ENCODE measurements at regions not wholly inside any gene's neighbourhood (a gene's known extent, or its start where the extent isn't known, plus 50 kb on each side); places are given as distances from the start of the nearest gene placed in this dataset.

DNA sequence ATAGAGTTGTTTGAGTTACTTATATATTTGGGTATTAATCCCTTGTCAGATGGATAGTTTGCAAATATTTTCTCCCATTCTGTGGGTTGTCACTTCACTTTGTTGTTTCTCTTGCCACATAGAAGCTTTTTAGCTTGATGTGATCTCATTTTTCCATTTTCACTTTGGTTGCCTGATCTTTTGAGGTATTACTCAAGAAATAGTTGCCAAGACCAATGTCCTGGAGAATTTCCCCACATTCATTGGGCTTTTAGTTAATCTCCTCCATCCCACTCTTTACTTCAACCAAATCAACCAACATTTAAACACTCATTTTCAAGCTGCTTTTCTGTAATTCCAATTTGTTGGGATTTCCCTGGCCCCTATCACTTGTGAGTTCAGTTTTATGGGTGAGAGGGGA, 69.0 kb downstream of the LEPR start:
- no peaks in the 10 kb centered on the region for H3K79me1 ChIP-seq (ENCODE audit: low read depth in 1 of 2, low read length in 2 of 2)
- intact Hi-C loops (cut with micrococcal nuclease): no loop called here
- H4K5ac ChIP-seq (ENCODE audit: low read depth, low read length): no peak overlapping the region
- no peak overlapping the region for H2BK15ac ChIP-seq (ENCODE audit: low read depth, low read length)
- H2AK9ac ChIP-seq (replicated peaks; ENCODE audit: low read depth, low read length, poor library complexity): no peak overlapping the region
- dilution Hi-C loops (cut with HindIII; ENCODE audit: low sequenced_read_pairs, unreplicated experiment): no loop called here
- no peaks in the 10 kb centered on the region for H4K20me1 ChIP-seq (ENCODE audit: insufficient read depth, low read length)
- POLR2A ChIA-PET (ENCODE audit: unreplicated experiment): no interaction called here
- H3K4ac ChIP-seq (ENCODE audit: low read depth, low read length): no peak overlapping the region
- H3K18ac ChIP-seq (ENCODE audit: low read depth, low read length): no peak overlapping the region
- no peak overlapping the region for H3K14ac ChIP-seq (replicated peaks; ENCODE audit: low read depth, low read length)
- H2BK20ac ChIP-seq (ENCODE audit: low read depth, low read length): no peak overlapping the region
- H3K4me3 ChIP-seq (ENCODE audit: insufficient read depth, low read depth, low read length): no peak overlapping the region
- H3K27ac ChIP-seq (ENCODE audit: insufficient read depth, low read length): no peak overlapping the region
- H3K23ac ChIP-seq (ENCODE audit: low read depth, low read length): no peak overlapping the region
- H2AK5ac ChIP-seq (ENCODE audit: low read depth, low read length): no peak overlapping the region
- no TSS peak for BruUV-seq (replicated peaks)
- no peaks in the 10 kb centered on the region for H3K4me1 ChIP-seq (ENCODE audit: control insufficient read depth, insufficient read depth, low read length)
- H3K27me3 ChIP-seq (ENCODE audit: control insufficient read depth, insufficient read depth, low read length): no peaks in the 10 kb centered on the region
- ATAC-seq (ENCODE audit: low read depth): no peak
- no peak for TF ChIP-seq FOS (IDR thresholded peaks at IDR 0.05; ENCODE audit: low read depth, low read length)
- TF ChIP-seq, protein P1, sequence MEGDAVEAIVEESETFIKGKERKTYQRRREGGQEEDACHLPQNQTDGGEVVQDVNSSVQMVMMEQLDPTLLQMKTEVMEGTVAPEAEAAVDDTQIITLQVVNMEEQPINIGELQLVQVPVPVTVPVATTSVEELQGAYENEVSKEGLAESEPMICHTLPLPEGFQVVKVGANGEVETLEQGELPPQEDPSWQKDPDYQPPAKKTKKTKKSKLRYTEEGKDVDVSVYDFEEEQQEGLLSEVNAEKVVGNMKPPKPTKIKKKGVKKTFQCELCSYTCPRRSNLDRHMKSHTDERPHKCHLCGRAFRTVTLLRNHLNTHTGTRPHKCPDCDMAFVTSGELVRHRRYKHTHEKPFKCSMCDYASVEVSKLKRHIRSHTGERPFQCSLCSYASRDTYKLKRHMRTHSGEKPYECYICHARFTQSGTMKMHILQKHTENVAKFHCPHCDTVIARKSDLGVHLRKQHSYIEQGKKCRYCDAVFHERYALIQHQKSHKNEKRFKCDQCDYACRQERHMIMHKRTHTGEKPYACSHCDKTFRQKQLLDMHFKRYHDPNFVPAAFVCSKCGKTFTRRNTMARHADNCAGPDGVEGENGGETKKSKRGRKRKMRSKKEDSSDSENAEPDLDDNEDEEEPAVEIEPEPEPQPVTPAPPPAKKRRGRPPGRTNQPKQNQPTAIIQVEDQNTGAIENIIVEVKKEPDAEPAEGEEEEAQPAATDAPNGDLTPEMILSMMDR (conservative IDR thresholded peaks at IDR 0.05; ENCODE audit: low read depth, low read length): no peak
- TF ChIP-seq BHLHE40 (IDR thresholded peaks at IDR 0.05; ENCODE audit: low read depth, low read length): no peak
- no peak for TF ChIP-seq SMC3 (IDR thresholded peaks at IDR 0.05; ENCODE audit: low read depth, low read length)
- no peak for TF ChIP-seq MXI1 (IDR thresholded peaks at IDR 0.05; ENCODE audit: borderline replicate concordance, low read depth, low read length)
- no peak for TF ChIP-seq CHD1 (IDR thresholded peaks at IDR 0.05; ENCODE audit: low read depth, low read length)
- TF ChIP-seq, protein P2, sequence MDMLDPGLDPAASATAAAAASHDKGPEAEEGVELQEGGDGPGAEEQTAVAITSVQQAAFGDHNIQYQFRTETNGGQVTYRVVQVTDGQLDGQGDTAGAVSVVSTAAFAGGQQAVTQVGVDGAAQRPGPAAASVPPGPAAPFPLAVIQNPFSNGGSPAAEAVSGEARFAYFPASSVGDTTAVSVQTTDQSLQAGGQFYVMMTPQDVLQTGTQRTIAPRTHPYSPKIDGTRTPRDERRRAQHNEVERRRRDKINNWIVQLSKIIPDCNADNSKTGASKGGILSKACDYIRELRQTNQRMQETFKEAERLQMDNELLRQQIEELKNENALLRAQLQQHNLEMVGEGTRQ (IDR thresholded peaks at IDR 0.05; ENCODE audit: low read depth, low read length): no peak
- TF ChIP-seq, protein P3, sequence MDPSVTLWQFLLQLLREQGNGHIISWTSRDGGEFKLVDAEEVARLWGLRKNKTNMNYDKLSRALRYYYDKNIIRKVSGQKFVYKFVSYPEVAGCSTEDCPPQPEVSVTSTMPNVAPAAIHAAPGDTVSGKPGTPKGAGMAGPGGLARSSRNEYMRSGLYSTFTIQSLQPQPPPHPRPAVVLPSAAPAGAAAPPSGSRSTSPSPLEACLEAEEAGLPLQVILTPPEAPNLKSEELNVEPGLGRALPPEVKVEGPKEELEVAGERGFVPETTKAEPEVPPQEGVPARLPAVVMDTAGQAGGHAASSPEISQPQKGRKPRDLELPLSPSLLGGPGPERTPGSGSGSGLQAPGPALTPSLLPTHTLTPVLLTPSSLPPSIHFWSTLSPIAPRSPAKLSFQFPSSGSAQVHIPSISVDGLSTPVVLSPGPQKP (IDR thresholded peaks at IDR 0.05; ENCODE audit: borderline replicate concordance, low read depth, low read length): no peak
- no peak for TF ChIP-seq MAFK (IDR thresholded peaks at IDR 0.05; ENCODE audit: low read depth, low read length)
- no peak for TF ChIP-seq NFE2L2 (IDR thresholded peaks at IDR 0.05; ENCODE audit: low read depth, low read length)
- no peak for TF ChIP-seq CEBPB (IDR thresholded peaks at IDR 0.05; ENCODE audit: low read depth, low read length)
- TF ChIP-seq RAD21 (IDR thresholded peaks at IDR 0.05; ENCODE audit: low read length): no peak
- no peak for TF ChIP-seq RCOR1 (IDR thresholded peaks at IDR 0.05; ENCODE audit: insufficient replicate concordance, low read length)
- no peak for TF ChIP-seq RFX5 (IDR thresholded peaks at IDR 0.05; ENCODE audit: low read depth, low read length)
- no peak for DNase-seq
- H3K9me1 ChIP-seq (ENCODE audit: insufficient read depth, low read length): no peaks in the 10 kb centered on the region
- no peaks in the 10 kb centered on the region for H3K9me3 ChIP-seq (ENCODE audit: control insufficient read depth, insufficient read depth, low read length)
- H3K9ac ChIP-seq (ENCODE audit: low read depth, low read length): no peak overlapping the region
- in situ Hi-C loops (cut with MboI; ENCODE audit: low sequenced_read_pairs): no loop called here
- no peak overlapping the region for H2AFZ ChIP-seq (replicated peaks; ENCODE audit: low read length, poor library complexity)
- CTCF ChIA-PET: no interaction called here
- no peaks in the 10 kb centered on the region for H3K36me3 ChIP-seq (ENCODE audit: control insufficient read depth, insufficient read depth, low read length)
- H3K4me2 ChIP-seq (ENCODE audit: low read depth, low read length): no peak overlapping the region
- no peak overlapping the region for H2BK5ac ChIP-seq (ENCODE audit: low read depth, low read length, poor library complexity, severe bottlenecking)
- no peak overlapping the region for H4K91ac ChIP-seq (ENCODE audit: insufficient read depth, low read depth, low read length)
- no peak overlapping the region for H3K56ac ChIP-seq (ENCODE audit: extremely low read depth, insufficient read depth, low read length)
- H2BK120ac ChIP-seq (ENCODE audit: low read depth, low read length): no peak overlapping the region
- no peak overlapping the region for H4K8ac ChIP-seq (ENCODE audit: low read depth in 2 of 2, low read length in 2 of 2)
